Cortex of kidney (tissue), 1 donor: ENCODE measurements at regions not wholly inside any gene's neighbourhood (a gene's known extent, or its start where the extent isn't known, plus 50 kb on each side); places are given as distances from the start of the nearest gene placed in this dataset.
"Not testable (repeated sequence)": the region's sequence is repeated elsewhere in the genome, so short reads cannot be mapped to it uniquely, and the experiment has no call there.

Experiments
- DNase-seq: peaks from one replicate; lab custom pipeline; 2025; lab: John Stamatoyannopoulos, UW

GRCh38 chr12:127473766-127474165, 793.2 kb upstream of the TMEM132C start:
- no peak for DNase-seq

DNA sequence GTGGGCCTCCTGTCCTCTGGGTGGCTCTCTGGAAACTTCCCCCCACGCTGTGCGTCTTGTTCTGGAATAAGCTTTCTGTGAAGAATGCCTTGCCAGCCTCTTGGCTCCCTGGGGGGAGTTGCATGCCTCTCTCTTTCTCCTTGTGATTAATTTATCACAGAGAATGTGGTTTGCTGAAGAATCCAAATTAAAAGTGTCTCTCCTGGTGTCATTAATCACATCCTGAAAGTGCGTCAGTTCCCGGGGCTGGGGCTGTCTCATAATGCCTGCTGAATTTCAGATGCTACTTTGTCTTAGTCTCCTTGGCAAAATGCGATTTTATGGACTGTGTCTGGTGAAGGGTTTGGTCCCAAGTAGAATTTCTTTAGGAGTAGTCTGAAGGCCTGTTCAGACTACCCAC, 787.7 kb upstream of the TMEM132C start:
- DNase-seq: no peak

DNA sequence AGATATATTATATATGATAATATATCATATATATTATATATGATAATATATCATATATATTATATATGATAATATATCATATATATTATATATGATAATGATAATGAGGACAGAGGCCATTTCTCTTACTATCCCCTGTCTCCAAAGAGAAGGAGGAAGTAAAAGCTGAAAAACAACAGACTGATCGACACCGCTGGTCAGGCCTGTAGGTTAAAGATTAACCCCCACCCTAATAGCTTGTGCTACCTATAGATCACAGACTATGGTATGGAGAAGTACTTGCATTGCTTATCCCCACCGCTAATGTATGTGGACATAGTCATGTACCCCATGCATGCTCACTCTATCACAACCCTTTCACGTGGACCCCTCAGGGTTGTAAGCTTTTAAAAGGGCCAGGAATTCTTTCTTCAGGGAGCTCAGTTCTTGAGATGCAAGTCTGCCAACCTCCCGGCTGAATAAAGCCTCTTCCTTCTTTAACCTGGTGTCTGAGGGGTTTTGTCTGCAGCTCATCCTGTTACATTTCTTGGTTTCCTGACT, 786.1 kb upstream of the TMEM132C start:
- DNase-seq: no peak

- no peak for DNase-seq
Observed at GRCh38 chr12:127482950-127483349, 784.0 kb upstream of the TMEM132C start.

GRCh38 chr12:127485528-127485927, 781.4 kb upstream of the TMEM132C start:
- no peak for DNase-seq

- no peak for DNase-seq
Observed at GRCh38 chr12:127487031-127487430, 779.9 kb upstream of the TMEM132C start.

DNA sequence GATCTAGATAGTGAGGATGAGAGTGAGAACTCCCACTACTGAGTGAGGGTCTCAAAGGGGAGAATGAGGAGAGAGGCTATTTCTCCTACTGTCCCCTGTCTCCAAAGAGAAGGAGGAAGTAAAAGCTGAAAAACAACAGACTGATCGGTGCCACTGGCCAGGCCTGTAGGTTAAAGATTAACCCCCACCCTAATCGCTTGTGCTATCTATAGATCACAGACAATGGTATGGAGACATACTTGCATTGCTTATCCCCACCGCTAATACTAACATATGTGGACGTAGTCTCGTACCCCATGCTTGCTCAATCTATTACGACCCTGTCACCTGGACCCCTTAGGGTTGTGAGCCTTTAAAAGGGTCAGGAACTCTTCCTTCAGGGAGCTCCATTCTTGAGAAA, 777.9 kb upstream of the TMEM132C start:
- no peak for DNase-seq

GRCh38 chr12:127494961-127495915, 771.7 kb upstream of the TMEM132C start:
- DNase-seq: no peak

DNA sequence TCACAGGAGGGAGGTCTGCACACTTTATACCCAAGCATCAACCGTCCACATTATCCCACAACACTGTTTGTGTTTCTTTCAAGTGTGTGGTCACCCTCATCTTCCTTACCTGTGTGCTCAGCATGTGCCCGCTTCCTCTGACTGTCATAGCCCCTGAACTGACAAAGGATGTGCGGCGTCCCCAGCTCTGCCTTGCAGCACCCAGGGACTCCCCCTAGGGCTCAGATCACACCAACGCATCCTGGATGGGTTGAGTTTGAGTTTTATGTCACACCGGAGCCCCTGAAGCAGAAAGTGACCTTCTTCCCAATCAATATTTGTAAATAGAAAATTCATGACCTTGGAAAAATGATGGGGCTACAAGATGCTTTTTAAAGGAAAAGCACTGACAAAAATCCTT, 770.7 kb upstream of the TMEM132C start:
- no peak for DNase-seq

DNA sequence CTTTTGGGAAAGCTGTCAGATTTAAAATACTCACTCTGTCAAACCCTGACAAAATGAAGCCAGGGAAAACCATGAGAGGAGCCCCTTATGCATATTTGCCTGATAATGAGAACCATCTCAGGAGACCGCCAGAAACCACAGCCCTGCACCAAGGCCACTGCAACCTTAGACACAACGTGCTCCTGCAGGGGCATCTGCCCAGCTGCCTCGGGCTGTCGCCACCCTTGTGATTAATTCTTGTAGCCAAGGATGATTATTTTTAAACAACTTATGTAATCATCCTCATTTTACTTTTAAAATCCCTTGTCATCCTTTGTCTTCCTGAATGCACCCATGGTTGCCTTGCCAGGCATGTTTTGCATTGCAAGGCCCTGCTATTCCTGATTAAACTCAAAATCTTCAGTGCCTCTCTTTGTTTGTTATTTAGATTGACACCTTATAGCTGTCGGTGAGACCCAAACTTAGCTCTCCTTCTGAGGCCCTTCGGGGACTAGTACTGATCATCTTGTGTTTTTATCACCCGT, 766.4 kb upstream of the TMEM132C start:
- no peak for DNase-seq

DNA sequence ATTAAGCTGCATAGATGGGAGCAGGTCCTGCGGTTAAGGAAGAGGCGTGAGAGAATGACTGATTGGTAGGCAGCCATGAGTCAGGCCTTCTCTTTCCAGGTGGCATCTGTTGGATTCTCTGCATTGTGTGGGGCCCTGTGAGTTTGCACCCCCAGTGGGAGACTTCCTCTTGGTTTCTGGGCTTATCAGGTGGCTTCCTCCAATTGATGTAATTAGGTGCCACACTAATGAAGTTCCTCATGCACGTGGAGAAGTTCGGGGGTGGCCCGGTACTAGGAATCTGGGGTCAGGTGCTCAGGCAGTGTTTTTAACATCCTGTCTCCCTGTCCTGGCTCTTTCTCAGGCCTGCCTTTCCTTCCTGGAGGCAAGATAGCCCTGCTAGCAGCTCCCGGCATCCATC, 765.1 kb upstream of the TMEM132C start:
- no peak for DNase-seq

DNA sequence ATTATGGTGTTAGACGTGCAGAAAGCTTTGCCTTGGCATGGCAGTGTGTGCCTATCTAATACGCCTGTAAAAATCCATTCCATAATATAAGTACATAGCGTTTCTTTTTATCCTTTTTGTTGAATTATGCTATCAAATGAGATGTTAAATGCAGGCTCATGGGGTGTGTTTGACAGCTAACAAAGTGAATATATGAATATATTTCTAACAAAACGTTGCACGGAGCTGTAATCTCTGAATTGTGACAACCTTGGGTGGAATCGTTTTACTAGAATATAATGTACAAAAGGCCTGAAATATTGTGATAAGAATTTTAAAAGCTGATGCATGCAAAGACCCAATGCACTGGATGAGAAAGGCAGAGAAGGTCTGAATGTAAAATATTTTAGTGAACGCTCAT, 763.7 kb upstream of the TMEM132C start:
- DNase-seq: no peak

DNA sequence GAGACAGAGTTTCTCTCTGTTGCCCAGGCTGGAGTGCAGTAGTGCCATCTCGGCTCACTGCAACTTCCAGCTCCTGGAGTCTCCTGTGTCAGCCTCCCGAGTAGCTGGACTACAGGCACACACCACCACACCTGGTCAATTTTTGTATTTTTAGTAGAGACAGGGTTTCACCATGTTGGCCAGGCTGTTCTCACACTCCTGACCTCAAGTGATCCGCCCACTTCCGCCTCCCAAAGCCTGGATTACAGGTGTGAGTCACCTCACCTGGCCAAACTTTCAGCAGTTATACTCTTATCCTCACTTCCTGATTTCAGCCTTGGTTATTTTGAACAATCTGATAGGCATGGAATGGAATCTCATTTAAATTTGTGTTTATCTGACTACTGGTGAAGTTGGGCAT, 763.0 kb upstream of the TMEM132C start:
- DNase-seq: not testable (repeated sequence)

DNA sequence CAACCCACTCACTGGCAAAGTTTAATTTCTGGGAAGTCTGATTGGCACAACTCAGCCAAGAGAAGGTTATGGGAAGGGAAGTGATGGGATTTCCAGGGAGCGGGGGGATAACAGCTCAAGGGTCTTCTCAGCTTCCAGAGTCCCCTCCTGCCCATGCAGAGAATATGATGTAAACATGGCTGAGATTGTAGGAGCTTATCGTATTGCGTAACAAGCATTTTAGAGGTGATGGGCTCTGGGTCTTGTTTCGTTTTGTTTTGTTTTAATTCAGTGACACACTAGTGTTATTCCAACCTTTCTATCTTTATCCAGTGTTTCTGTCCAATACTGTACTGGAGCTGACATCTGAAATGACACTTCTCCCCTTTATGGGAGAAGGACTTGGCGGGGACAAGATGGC, 762.1 kb upstream of the TMEM132C start:
- no peak for DNase-seq

- no peak for DNase-seq
Observed at GRCh38 chr12:127507341-127507740, 759.6 kb upstream of the TMEM132C start.

GRCh38 chr12:127509066-127509778, 757.7 kb upstream of the TMEM132C start:
- no peak for DNase-seq

GRCh38 chr12:127515941-127516340, 751.0 kb upstream of the TMEM132C start:
- DNase-seq: no peak

DNA sequence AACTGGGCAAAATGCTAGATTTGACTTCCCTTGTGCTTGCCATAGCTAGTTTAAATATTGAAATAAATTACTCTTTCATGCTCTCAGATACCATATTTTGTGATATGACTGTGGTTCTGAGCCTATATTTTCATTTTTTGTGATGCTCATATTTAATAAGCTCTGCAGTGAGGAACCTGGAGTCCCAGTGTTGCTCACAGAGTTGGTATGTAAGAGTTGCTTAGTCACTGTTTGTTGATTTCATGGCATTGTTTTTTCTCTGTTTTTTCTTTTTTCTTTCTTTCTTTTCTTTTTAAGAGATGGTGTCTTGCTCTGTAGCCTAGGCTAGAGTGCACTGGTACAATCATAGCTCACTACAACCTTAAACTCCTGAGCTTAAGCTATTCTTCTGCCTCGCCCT, 750.5 kb upstream of the TMEM132C start:
- no peak for DNase-seq

DNA sequence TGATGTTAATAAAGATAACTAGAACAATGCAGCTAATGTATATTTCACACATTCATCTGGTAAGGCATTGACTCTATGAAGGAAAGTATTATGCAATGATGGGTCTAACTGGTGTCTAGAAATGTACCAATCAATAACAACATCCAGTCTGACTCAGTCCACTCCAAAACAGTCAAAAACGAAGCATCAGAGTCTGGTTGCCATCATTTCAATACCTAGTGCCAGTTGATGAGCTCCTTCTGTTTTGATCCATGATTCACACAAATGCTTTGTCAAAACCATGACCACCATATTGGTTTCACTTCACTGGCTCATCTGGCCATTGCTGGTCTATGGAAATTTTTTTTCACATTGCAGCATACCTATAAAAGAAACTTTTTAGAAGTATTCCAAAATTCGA, 747.2 kb upstream of the TMEM132C start:
- no peak for DNase-seq

DNA sequence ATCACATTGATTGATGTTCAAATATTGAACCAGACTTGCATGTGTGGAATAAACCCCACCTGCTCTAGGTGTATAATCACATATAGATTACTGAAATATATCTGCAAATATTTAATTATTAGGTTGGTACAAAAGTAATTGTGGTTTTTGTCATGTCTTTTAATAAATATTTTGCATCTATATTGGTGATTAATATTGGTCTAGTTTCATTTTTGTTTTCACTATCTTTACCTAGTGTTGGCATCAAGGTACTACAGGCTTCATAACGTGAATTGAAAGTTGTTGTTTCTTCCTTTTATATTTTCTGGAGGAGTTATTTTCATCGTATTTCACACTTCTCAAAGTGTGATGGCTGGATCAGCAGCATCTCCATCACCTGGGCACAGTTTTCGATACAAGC, 740.0 kb upstream of the TMEM132C start:
- no peak for DNase-seq

GRCh38 chr12:127528551-127528950, 738.4 kb upstream of the TMEM132C start:
- no peak for DNase-seq

GRCh38 chr12:127531542-127531941, 735.4 kb upstream of the TMEM132C start:
- no peak for DNase-seq

GRCh38 chr12:127533353-127533752, 733.6 kb upstream of the TMEM132C start:
- DNase-seq: no peak
